GDM1 (cell line): ENCODE measurements at regions not wholly inside any gene's neighbourhood (a gene's known extent, or its start where the extent isn't known, plus 50 kb on each side); places are given as distances from the start of the nearest gene placed in this dataset.
"Not testable (repeated sequence)": the region's sequence is repeated elsewhere in the genome, so short reads cannot be mapped to it uniquely, and the experiment has no call there.

ENCODE experiments used
- DNase-seq: peaks from one replicate; lab custom pipeline; 2025; lab: John Stamatoyannopoulos, UW

- not testable (repeated sequence) for DNase-seq
These were observed 1365.0 kb downstream of the GRIK2 start for GRCh38 chr6:102758536-102758935.

GRCh38 chr6:102749210-102749971, 1355.9 kb downstream of the GRIK2 start:
- no peak for DNase-seq

- DNase-seq: no peak
These were observed 1353.4 kb downstream of the GRIK2 start for GRCh38 chr6:102746941-102747340.

- no peak for DNase-seq
These were observed 1349.3 kb downstream of the GRIK2 start for GRCh38 chr6:102742754-102743356.

GRCh38 chr6:102742028-102742427, 1348.5 kb downstream of the GRIK2 start:
- DNase-seq: no peak

- DNase-seq: no peak
These were observed 1343.4 kb downstream of the GRIK2 start for GRCh38 chr6:102736941-102737368.

- DNase-seq: no peak
These were observed 1339.4 kb downstream of the GRIK2 start for GRCh38 chr6:102732898-102733297.

- not testable (repeated sequence) for DNase-seq
These were observed 1328.6 kb downstream of the GRIK2 start for GRCh38 chr6:102722086-102722485.

- no peak for DNase-seq
These were observed 1324.4 kb downstream of the GRIK2 start for GRCh38 chr6:102717737-102718456.

GRCh38 chr6:102717252-102717651, 1323.7 kb downstream of the GRIK2 start:
- DNase-seq: no peak

GRCh38 chr6:102701019-102701418, 1307.5 kb downstream of the GRIK2 start:
- no peak for DNase-seq

- no peak for DNase-seq
These were observed 1293.0 kb downstream of the GRIK2 start for GRCh38 chr6:102686461-102686860.

GRCh38 chr6:102680413-102680812, 1286.9 kb downstream of the GRIK2 start:
- DNase-seq: no peak

GRCh38 chr6:102679865-102680264, 1286.4 kb downstream of the GRIK2 start:
- DNase-seq: no peak

GRCh38 chr6:102677225-102677624, 1283.7 kb downstream of the GRIK2 start:
- DNase-seq: no peak

GRCh38 chr6:102670735-102671134, 1277.2 kb downstream of the GRIK2 start:
- no peak for DNase-seq

GRCh38 chr6:102662851-102663250, 1269.3 kb downstream of the GRIK2 start:
- no peak for DNase-seq

- no peak for DNase-seq
These were observed 1266.8 kb downstream of the GRIK2 start for GRCh38 chr6:102660303-102660702.

GRCh38 chr6:102655823-102656222, 1262.3 kb downstream of the GRIK2 start:
- no peak for DNase-seq

GRCh38 chr6:102641426-102641825, 1247.9 kb downstream of the GRIK2 start:
- no peak for DNase-seq

- DNase-seq: no peak
These were observed 1238.4 kb downstream of the GRIK2 start for GRCh38 chr6:102631921-102632320.

GRCh38 chr6:102623201-102623600, 1229.7 kb downstream of the GRIK2 start:
- no peak for DNase-seq

GRCh38 chr6:102619585-102619984, 1226.1 kb downstream of the GRIK2 start:
- no peak for DNase-seq
